ENCODE measurements at regions not wholly inside any gene's neighbourhood (a gene's known extent, or its start where the extent isn't known, plus 50 kb on each side); places are given as distances from the start of the nearest gene placed in this dataset.
A peak's percentile ranks its signal among the peaks of the same experiment; 100 is the strongest.

GRCh38 chr12:59219148-59219547 is 298.8 kb upstream of the LRIG3 start:
- 0% methylated on average over 1 of the region's 1 CpG for WGBS (ENCODE audit: insufficient coverage, insufficient replicate concordance, low lambda C conversion rate, missing lambda C conversion rate)

GRCh38 chr12:59196989-59197388 is 276.7 kb upstream of the LRIG3 start:
- intact Hi-C loops (cut with micrococcal nuclease; ENCODE audit: unreplicated experiment) (no loop called here), in situ Hi-C loops (cut with MboI) (no loop called here)
- no peak for DNase-seq (ENCODE audit: low read depth, low spot score)
- no TSS peak for BruUV-seq (replicated peaks)
- 39% methylated on average over 1 of the region's 1 CpG for WGBS (ENCODE audit: insufficient coverage, insufficient replicate concordance, low lambda C conversion rate, missing lambda C conversion rate)
- Histone ChIP-seq H3K4me2 (ENCODE audit: control insufficient read depth, insufficient read depth) (no peak overlapping the region), H3K9me3 (replicated peaks; ENCODE audit: control insufficient read depth, insufficient read depth, low read length) (no peaks in the 10 kb centered on the region), H3K36me3 (ENCODE audit: control insufficient read depth in 2 of 2, insufficient read depth in 2 of 2, low read length in 1 of 2) (no peaks in the 10 kb centered on the region), H2AFZ (ENCODE audit: control insufficient read depth, low read depth, low read length) (no peak overlapping the region), H3K4me3 (no peak overlapping the region), H3K27ac (ENCODE audit: control insufficient read depth, insufficient read depth) (no peak overlapping the region), H3K4me1 (ENCODE audit: control insufficient read depth, insufficient read depth, low read length) (no peaks in the 10 kb centered on the region), H3K27me3 (replicated peaks in 1 of 2; ENCODE audit: control insufficient read depth in 2 of 2, insufficient read depth in 2 of 2, low read length in 1 of 2) (no peaks in the 10 kb centered on the region), H3K79me2 (ENCODE audit: control insufficient read depth, insufficient read depth, low read length) (no peaks in the 10 kb centered on the region), H4K20me1 (ENCODE audit: control insufficient read depth, insufficient read depth) (no peaks in the 10 kb centered on the region), H3K9ac (ENCODE audit: control insufficient read depth, insufficient read depth, low read length) (no peak overlapping the region)
- ChIA-PET RAD21 (ENCODE audit: unreplicated experiment) (no interaction called here), CTCF (interaction anchor here (1.2 kb wide), 1 partner anchor 45 kb away, joined by 3 read pairs; no protein-coding TSS in a partner anchor), SMC1A (ENCODE audit: uncharacterized antibody, unreplicated experiment) (no interaction called here), POLR2A (no interaction called here)
- ATAC-seq: no peak
- FAIRE-seq: no peak
- TF ChIP-seq NRF1 (conservative IDR thresholded peaks at IDR 0.05; ENCODE audit: low read depth, low read length) (no peak), HDAC2 (IDR thresholded peaks at IDR 0.05) (no peak), MAX (IDR thresholded peaks at IDR 0.05; ENCODE audit: low read depth, low read length) (no peak), ZBTB40 (IDR thresholded peaks at IDR 0.05; ENCODE audit: borderline replicate concordance) (no peak), ZBTB4 (CRISPR knock-in tag; IDR thresholded peaks at IDR 0.05) (no peak), ETV6 (conservative IDR thresholded peaks at IDR 0.05 in 1 of 2, IDR thresholded peaks at IDR 0.05 in 1 of 2; ENCODE audit: borderline replicate concordance in 1 of 2, low read depth in 1 of 2) (no peak)

More at GRCh38 chr12:59219148-59219547, 298.8 kb upstream of the LRIG3 start:
- H3K9ac ChIP-seq (ENCODE audit: control insufficient read depth, insufficient read depth, low read length): no peak overlapping the region
- H3K4me2 ChIP-seq (ENCODE audit: control insufficient read depth, insufficient read depth): no peak overlapping the region
- no peak overlapping the region for H3K4me3 ChIP-seq
- no TSS peak for BruUV-seq (replicated peaks)
- FAIRE-seq (no peak), ATAC-seq (no peak), DNase-seq (ENCODE audit: low read depth, low spot score) (no peak)
- no peak overlapping the region for H3K27ac ChIP-seq (ENCODE audit: control insufficient read depth, insufficient read depth)
- H4K20me1 ChIP-seq (ENCODE audit: control insufficient read depth, insufficient read depth): no peaks in the 10 kb centered on the region
- TF ChIP-seq RAD51 (IDR thresholded peaks at IDR 0.05) (peak; percentile 62; the same call in 1 of the 2 replicates), USF2 (IDR thresholded peaks at IDR 0.05; ENCODE audit: borderline replicate concordance, low read depth, low read length) (no peak)
- ChIA-PET RAD21 (ENCODE audit: unreplicated experiment) (no interaction called here), POLR2A (no interaction called here), CTCF (no interaction called here), SMC1A (ENCODE audit: uncharacterized antibody, unreplicated experiment) (no interaction called here)
- H3K27me3 ChIP-seq (replicated peaks in 1 of 2; ENCODE audit: control insufficient read depth in 2 of 2, insufficient read depth in 2 of 2, low read length in 1 of 2): no peaks in the 10 kb centered on the region
- H3K9me3 ChIP-seq (replicated peaks; ENCODE audit: control insufficient read depth, insufficient read depth, low read length): no peaks in the 10 kb centered on the region
- no peaks in the 10 kb centered on the region for H3K36me3 ChIP-seq (ENCODE audit: control insufficient read depth in 2 of 2, insufficient read depth in 2 of 2, low read length in 1 of 2)
- intact Hi-C loops (cut with micrococcal nuclease; ENCODE audit: unreplicated experiment): no loop called here
- H3K79me2 ChIP-seq (ENCODE audit: control insufficient read depth, insufficient read depth, low read length): no peaks in the 10 kb centered on the region
- in situ Hi-C loops (cut with MboI): no loop called here
- no peak overlapping the region for H2AFZ ChIP-seq (ENCODE audit: control insufficient read depth, low read depth, low read length)
- H3K4me1 ChIP-seq (ENCODE audit: control insufficient read depth, insufficient read depth, low read length): no peaks in the 10 kb centered on the region

Measured in GM12878 (cell line).